ENCODE measurements at regions not wholly inside any gene's neighbourhood (a gene's known extent, or its start where the extent isn't known, plus 50 kb on each side); places are given as distances from the start of the nearest gene placed in this dataset.

GRCh38 chr9:22855980-22856379, 409.4 kb downstream of the DMRTA1 start:
- Histone ChIP-seq H3K9me3 (ENCODE audit: control insufficient read depth in 2 of 2, insufficient read depth in 1 of 2, low read depth in 1 of 2, low read length in 1 of 2) (no peaks in the 10 kb centered on the region), H3K36me3 (ENCODE audit: control insufficient read depth in 2 of 2, insufficient read depth in 2 of 2, low read length in 1 of 2) (no peaks in the 10 kb centered on the region), H3K27me3 (ENCODE audit: control insufficient read depth in 1 of 2, insufficient read depth in 2 of 2, low read length in 2 of 2) (no peaks in the 10 kb centered on the region), H3K4me3 (ENCODE audit: low read depth in 1 of 2, low read length in 2 of 2) (no peak overlapping the region), H3K4me1 (ENCODE audit: control insufficient read depth in 2 of 2, insufficient read depth in 2 of 2, low read length in 1 of 2) (no peaks in the 10 kb centered on the region), H3K27ac (ENCODE audit: low read depth in 2 of 2, low read length in 1 of 2) (no peak overlapping the region)

- no peaks in the 10 kb centered on the region for H3K9me3 ChIP-seq (ENCODE audit: control insufficient read depth in 2 of 2, insufficient read depth in 1 of 2, low read depth in 1 of 2, low read length in 1 of 2)
- H3K4me1 ChIP-seq (ENCODE audit: control insufficient read depth in 2 of 2, insufficient read depth in 2 of 2, low read length in 1 of 2): no peaks in the 10 kb centered on the region
- WGBS, 2 donors: 73 to 76% methylated on average over 1 of the region's 1 CpG
- no peak overlapping the region for H3K27ac ChIP-seq (ENCODE audit: low read depth in 2 of 2, low read length in 1 of 2)
- H3K4me3 ChIP-seq (ENCODE audit: low read depth in 1 of 2, low read length in 2 of 2): no peak overlapping the region
- H3K27me3 ChIP-seq (ENCODE audit: control insufficient read depth in 1 of 2, insufficient read depth in 2 of 2, low read length in 2 of 2): no peaks in the 10 kb centered on the region
- H3K36me3 ChIP-seq (ENCODE audit: control insufficient read depth in 2 of 2, insufficient read depth in 2 of 2, low read length in 1 of 2): no peaks in the 10 kb centered on the region
Measured at GRCh38 chr9:22857316-22857715, 410.7 kb downstream of the DMRTA1 start.

GRCh38 chr9:22863106-22863505, 416.5 kb downstream of the DMRTA1 start:
- WGBS, 2 donors: 92 to 95% methylated on average over 21 to 25 of the region's 25 CpGs
- Histone ChIP-seq H3K4me1 (ENCODE audit: control insufficient read depth in 2 of 2, insufficient read depth in 2 of 2, low read length in 1 of 2) (no peaks in the 10 kb centered on the region), H3K27me3 (ENCODE audit: control insufficient read depth in 1 of 2, insufficient read depth in 2 of 2, low read length in 2 of 2) (no peaks in the 10 kb centered on the region), H3K9me3 (ENCODE audit: control insufficient read depth in 2 of 2, insufficient read depth in 1 of 2, low read depth in 1 of 2, low read length in 1 of 2) (peaks cover 4 to 7% of the 10 kb centered on the region in 2 donors), H3K4me3 (ENCODE audit: low read depth in 1 of 2, low read length in 2 of 2) (no peak overlapping the region), H3K27ac (ENCODE audit: low read depth in 2 of 2, low read length in 1 of 2) (no peak overlapping the region), H3K36me3 (ENCODE audit: control insufficient read depth in 2 of 2, insufficient read depth in 2 of 2, low read length in 1 of 2) (no peaks in the 10 kb centered on the region)

GRCh38 chr9:22863736-22864135, 417.1 kb downstream of the DMRTA1 start:
- Histone ChIP-seq H3K36me3 (ENCODE audit: control insufficient read depth in 2 of 2, insufficient read depth in 2 of 2, low read length in 1 of 2) (no peaks in the 10 kb centered on the region), H3K4me3 (ENCODE audit: low read depth in 1 of 2, low read length in 2 of 2) (no peak overlapping the region), H3K9me3 (ENCODE audit: control insufficient read depth in 2 of 2, insufficient read depth in 1 of 2, low read depth in 1 of 2, low read length in 1 of 2) (peaks cover 4 to 7% of the 10 kb centered on the region in 2 donors), H3K27me3 (ENCODE audit: control insufficient read depth in 1 of 2, insufficient read depth in 2 of 2, low read length in 2 of 2) (no peaks in the 10 kb centered on the region), H3K4me1 (ENCODE audit: control insufficient read depth in 2 of 2, insufficient read depth in 2 of 2, low read length in 1 of 2) (no peaks in the 10 kb centered on the region), H3K27ac (ENCODE audit: low read depth in 2 of 2, low read length in 1 of 2) (no peak overlapping the region)
- 85% methylated on average over 1 of the region's 1 CpG for WGBS, 2 donors

- Histone ChIP-seq H3K27ac (ENCODE audit: low read depth in 2 of 2, low read length in 1 of 2) (no peak overlapping the region), H3K9me3 (ENCODE audit: control insufficient read depth in 2 of 2, insufficient read depth in 1 of 2, low read depth in 1 of 2, low read length in 1 of 2) (no peaks in the 10 kb centered on the region), H3K27me3 (ENCODE audit: control insufficient read depth in 1 of 2, insufficient read depth in 2 of 2, low read length in 2 of 2) (no peaks in the 10 kb centered on the region), H3K4me1 (ENCODE audit: control insufficient read depth in 2 of 2, insufficient read depth in 2 of 2, low read length in 1 of 2) (no peaks in the 10 kb centered on the region), H3K36me3 (ENCODE audit: control insufficient read depth in 2 of 2, insufficient read depth in 2 of 2, low read length in 1 of 2) (no peaks in the 10 kb centered on the region), H3K4me3 (ENCODE audit: low read depth in 1 of 2, low read length in 2 of 2) (no peak overlapping the region)
- WGBS, 2 donors: 77 to 81% methylated on average over 4 of the region's 4 CpGs
Measured at GRCh38 chr9:22893196-22893843, 446.7 kb downstream of the DMRTA1 start.

GRCh38 chr9:22898591-22898990, 452.0 kb downstream of the DMRTA1 start:
- Histone ChIP-seq H3K4me1 (ENCODE audit: control insufficient read depth in 2 of 2, insufficient read depth in 2 of 2, low read length in 1 of 2) (no peaks in the 10 kb centered on the region), H3K27me3 (ENCODE audit: control insufficient read depth in 1 of 2, insufficient read depth in 2 of 2, low read length in 2 of 2) (no peaks in the 10 kb centered on the region), H3K4me3 (ENCODE audit: low read depth in 1 of 2, low read length in 2 of 2) (no peak overlapping the region), H3K36me3 (ENCODE audit: control insufficient read depth in 2 of 2, insufficient read depth in 2 of 2, low read length in 1 of 2) (no peaks in the 10 kb centered on the region), H3K27ac (ENCODE audit: low read depth in 2 of 2, low read length in 1 of 2) (no peak overlapping the region), H3K9me3 (ENCODE audit: control insufficient read depth in 2 of 2, insufficient read depth in 1 of 2, low read depth in 1 of 2, low read length in 1 of 2) (no peaks in the 10 kb centered on the region)
- 33 to 34% methylated on average over 4 of the region's 4 CpGs for WGBS, 2 donors

- WGBS, 2 donors: 43 to 49% methylated on average over 1 of the region's 1 CpG
- Histone ChIP-seq H3K9me3 (ENCODE audit: control insufficient read depth in 2 of 2, insufficient read depth in 1 of 2, low read depth in 1 of 2, low read length in 1 of 2) (peaks cover 0 to 2% of the 10 kb centered on the region in 2 donors), H3K36me3 (ENCODE audit: control insufficient read depth in 2 of 2, insufficient read depth in 2 of 2, low read length in 1 of 2) (no peaks in the 10 kb centered on the region), H3K4me3 (ENCODE audit: low read depth in 1 of 2, low read length in 2 of 2) (no peak overlapping the region), H3K27me3 (ENCODE audit: control insufficient read depth in 1 of 2, insufficient read depth in 2 of 2, low read length in 2 of 2) (no peaks in the 10 kb centered on the region), H3K27ac (ENCODE audit: low read depth in 2 of 2, low read length in 1 of 2) (no peak overlapping the region), H3K4me1 (ENCODE audit: control insufficient read depth in 2 of 2, insufficient read depth in 2 of 2, low read length in 1 of 2) (no peaks in the 10 kb centered on the region)
Measured at GRCh38 chr9:22911632-22912031, 465.0 kb downstream of the DMRTA1 start.

GRCh38 chr9:22913026-22913425, 466.4 kb downstream of the DMRTA1 start:
- Histone ChIP-seq H3K27ac (ENCODE audit: low read depth in 2 of 2, low read length in 1 of 2) (no peak overlapping the region), H3K4me1 (ENCODE audit: control insufficient read depth in 2 of 2, insufficient read depth in 2 of 2, low read length in 1 of 2) (no peaks in the 10 kb centered on the region), H3K36me3 (ENCODE audit: control insufficient read depth in 2 of 2, insufficient read depth in 2 of 2, low read length in 1 of 2) (no peaks in the 10 kb centered on the region), H3K27me3 (ENCODE audit: control insufficient read depth in 1 of 2, insufficient read depth in 2 of 2, low read length in 2 of 2) (no peaks in the 10 kb centered on the region), H3K4me3 (ENCODE audit: low read depth in 1 of 2, low read length in 2 of 2) (no peak overlapping the region), H3K9me3 (ENCODE audit: control insufficient read depth in 2 of 2, insufficient read depth in 1 of 2, low read depth in 1 of 2, low read length in 1 of 2) (peaks cover 0 to 2% of the 10 kb centered on the region in 2 donors)
- WGBS, 2 donors: 49 to 61% methylated on average over 4 of the region's 4 CpGs

- no peak overlapping the region for H3K4me3 ChIP-seq (ENCODE audit: low read depth in 1 of 2, low read length in 2 of 2)
- no peaks in the 10 kb centered on the region for H3K4me1 ChIP-seq (ENCODE audit: control insufficient read depth in 2 of 2, insufficient read depth in 2 of 2, low read length in 1 of 2)
- no peaks in the 10 kb centered on the region for H3K27me3 ChIP-seq (ENCODE audit: control insufficient read depth in 1 of 2, insufficient read depth in 2 of 2, low read length in 2 of 2)
- 51 to 66% methylated on average over 4 of the region's 4 CpGs for WGBS, 2 donors
- H3K27ac ChIP-seq (ENCODE audit: low read depth in 2 of 2, low read length in 1 of 2): no peak overlapping the region
- peaks cover 0 to 2% of the 10 kb centered on the region in 2 donors for H3K9me3 ChIP-seq (ENCODE audit: control insufficient read depth in 2 of 2, insufficient read depth in 1 of 2, low read depth in 1 of 2, low read length in 1 of 2)
- H3K36me3 ChIP-seq (ENCODE audit: control insufficient read depth in 2 of 2, insufficient read depth in 2 of 2, low read length in 1 of 2): no peaks in the 10 kb centered on the region
Measured at GRCh38 chr9:22913518-22913917, 466.9 kb downstream of the DMRTA1 start.

- H3K4me3 ChIP-seq (ENCODE audit: low read depth in 1 of 2, low read length in 2 of 2): no peak overlapping the region
- H3K27me3 ChIP-seq (ENCODE audit: control insufficient read depth in 1 of 2, insufficient read depth in 2 of 2, low read length in 2 of 2): no peaks in the 10 kb centered on the region
- H3K4me1 ChIP-seq (ENCODE audit: control insufficient read depth in 2 of 2, insufficient read depth in 2 of 2, low read length in 1 of 2): no peaks in the 10 kb centered on the region
- WGBS, 2 donors: 67 to 70% methylated on average over 2 of the region's 2 CpGs
- H3K36me3 ChIP-seq (ENCODE audit: control insufficient read depth in 2 of 2, insufficient read depth in 2 of 2, low read length in 1 of 2): no peaks in the 10 kb centered on the region
- no peak overlapping the region for H3K27ac ChIP-seq (ENCODE audit: low read depth in 2 of 2, low read length in 1 of 2)
- H3K9me3 ChIP-seq (ENCODE audit: control insufficient read depth in 2 of 2, insufficient read depth in 1 of 2, low read depth in 1 of 2, low read length in 1 of 2): peaks cover 0 to 2% of the 10 kb centered on the region in 2 donors
Measured at GRCh38 chr9:22916148-22916547, 469.5 kb downstream of the DMRTA1 start.
